H9 (cell line): ENCODE measurements at regions not wholly inside any gene's neighbourhood (a gene's known extent, or its start where the extent isn't known, plus 50 kb on each side); places are given as distances from the start of the nearest gene placed in this dataset.
A peak's percentile ranks its signal among the peaks of the same experiment; 100 is the strongest.

ENCODE experiments used
- DNase-seq: peaks from one replicate; pipeline ENCODE4 v3.0.0-alpha.2; 2017
- H2AFZ ChIP-seq: one replicate; pipeline ENCODE4 v1.6.1; 2013; ENCODE audit warnings: mild to moderate bottlenecking, low read length, control low read depth, moderate library complexity
- H2AK5ac ChIP-seq: 2 replicates; pipeline ENCODE4 v1.6.1; 2013; ENCODE audit warnings: low read length, control low read depth, mixed read lengths; ENCODE audit not compliant: insufficient read length
- H2BK120ac ChIP-seq: one replicate; pipeline ENCODE4 v1.6.1; 2013; ENCODE audit warnings: low read depth, mild to moderate bottlenecking, low read length, control low read depth, inconsistent platforms; ENCODE audit not compliant: poor library complexity, severe bottlenecking
- H2BK12ac ChIP-seq: 2 replicates; pipeline ENCODE4 v1.6.1; 2013; ENCODE audit warnings: low read length, control low read depth, mixed read lengths, low read depth; ENCODE audit not compliant: insufficient read length
- H2BK15ac ChIP-seq: 2 replicates; pipeline ENCODE4 v1.6.1; 2013; ENCODE audit warnings: low read depth, low read length, control low read depth
- H2BK20ac ChIP-seq: one replicate; pipeline ENCODE4 v1.6.1; 2013; ENCODE audit warnings: low read depth, mild to moderate bottlenecking, low read length, control low read depth, inconsistent platforms; ENCODE audit not compliant: poor library complexity, severe bottlenecking
- H2BK5ac ChIP-seq: 2 replicates; pipeline ENCODE4 v1.6.1; 2013; ENCODE audit warnings: low read length, control low read depth, mixed read lengths; ENCODE audit not compliant: insufficient read length
- H3K14ac ChIP-seq: 2 replicates; pipeline ENCODE4 v1.6.1; 2013; ENCODE audit warnings: low read length, control low read depth; ENCODE audit not compliant: insufficient read depth
- H3K18ac ChIP-seq: 2 replicates; pipeline ENCODE4 v1.6.1; 2013; ENCODE audit warnings: low read depth, mild to moderate bottlenecking, mixed read lengths, low read length, control low read depth; ENCODE audit not compliant: insufficient read length
- H3K23ac ChIP-seq: 2 replicates; pipeline ENCODE4 v1.6.1; 2013; ENCODE audit warnings: low read length, control low read depth, mixed read lengths, low read depth; ENCODE audit not compliant: insufficient read length
- H3K23me2 ChIP-seq: 2 replicates; pipeline ENCODE4 v1.6.1; 2013; ENCODE audit warnings: low read depth, mild to moderate bottlenecking, mixed read lengths, low read length, control low read depth; ENCODE audit not compliant: insufficient read length, poor library complexity, severe bottlenecking
- H3K27ac ChIP-seq: 2 replicates; pipeline ENCODE4 v1.5.1; 2013; ENCODE audit warnings: low read length, control low read depth, mixed read lengths, low read depth; ENCODE audit not compliant: insufficient read length
- H3K27me3 ChIP-seq: 2 replicates; pipeline ENCODE4 v1.6.1; 2013; ENCODE audit warnings: low read length, control low read depth, inconsistent platforms; ENCODE audit not compliant: insufficient read depth
- H3K4ac ChIP-seq: 2 replicates; pipeline ENCODE4 v1.6.1; 2013; ENCODE audit warnings: low read depth, mild to moderate bottlenecking, control low read depth, inconsistent platforms, low read length, moderate library complexity
- H3K4me1 ChIP-seq: 2 replicates; pipeline ENCODE4 v1.6.1; 2013; ENCODE audit warnings: low read length, control low read depth, inconsistent platforms; ENCODE audit not compliant: insufficient read depth
- H3K4me2 ChIP-seq: 2 replicates; pipeline ENCODE4 v1.6.1; 2013; ENCODE audit warnings: low read length, control low read depth, mixed read lengths; ENCODE audit not compliant: insufficient read length, insufficient read depth
- H3K56ac ChIP-seq: 2 replicates; pipeline ENCODE4 v1.6.1; 2013; ENCODE audit warnings: low read depth, mild to moderate bottlenecking, mixed read lengths, low read length, control low read depth; ENCODE audit not compliant: insufficient read length
- H3K79me1 ChIP-seq: 2 replicates; pipeline ENCODE4 v1.6.1; 2013; ENCODE audit warnings: low read depth, mild to moderate bottlenecking, moderate library complexity, low read length, control low read depth, inconsistent platforms; ENCODE audit not compliant: insufficient read depth, poor library complexity, severe bottlenecking
- H3K79me2 ChIP-seq: 2 replicates; pipeline ENCODE4 v1.6.1; 2013; ENCODE audit warnings: low read length, control low read depth, inconsistent platforms; ENCODE audit not compliant: insufficient read depth
- H3K9ac ChIP-seq: 2 replicates; pipeline ENCODE4 v1.6.1; 2013; ENCODE audit warnings: low read length, control low read depth, mixed read lengths; ENCODE audit not compliant: insufficient read length; ENCODE audit errors: extremely low read depth
- H3K9me3 ChIP-seq: one replicate; pipeline ENCODE4 v1.6.1; 2013; ENCODE audit warnings: low read depth, low read length, inconsistent platforms; ENCODE audit not compliant: control insufficient read depth
- H3T11ph ChIP-seq: one replicate; pipeline ENCODE4 v1.6.1; 2013; ENCODE audit warnings: mild to moderate bottlenecking, low read length, control low read depth, inconsistent platforms
- H4K20me1 ChIP-seq: one replicate; pipeline ENCODE4 v1.6.1; 2013; ENCODE audit not compliant: control insufficient read depth, insufficient read length, insufficient read depth
- H4K5ac ChIP-seq: 2 replicates; pipeline ENCODE4 v1.6.1; 2013; ENCODE audit warnings: low read depth, mild to moderate bottlenecking, mixed read lengths, low read length, control low read depth; ENCODE audit not compliant: insufficient read length
- H4K8ac ChIP-seq: replicated peaks from 2 replicates; pipeline ENCODE4 v1.6.1; 2013; ENCODE audit warnings: low read length, control low read depth, mixed read lengths, low read depth; ENCODE audit not compliant: insufficient read length
- H4K91ac ChIP-seq: 2 replicates; pipeline ENCODE4 v1.6.1; 2013; ENCODE audit warnings: low read depth, mild to moderate bottlenecking, moderate library complexity, mixed read lengths, low read length, control low read depth; ENCODE audit not compliant: insufficient read length
- H3K27ac Mint-ChIP-seq, 3 experiments: 2 replicates in 2 of 3; 3 replicates in 1 of 3; pipeline ENCODE4 v1.8.0; 2020 to 2021; ENCODE audit warnings: mixed read lengths in 3 of 3, mild to moderate bottlenecking in 1 of 3, moderate library complexity in 1 of 3
- H3K27me3 Mint-ChIP-seq: 2 replicates; pipeline ENCODE4 v1.8.0; 2021; ENCODE audit warnings: low read depth, mild to moderate bottlenecking, moderate library complexity, mixed read lengths
- H3K36me3 Mint-ChIP-seq, 3 experiments: 2 replicates in 2 of 3; 3 replicates in 1 of 3; pipeline ENCODE4 v1.8.0; 2020 to 2021; ENCODE audit warnings: low read depth in 3 of 3, mixed read lengths in 3 of 3; ENCODE audit not compliant: insufficient read depth in 1 of 3
- H3K4me1 Mint-ChIP-seq, 2 experiments: 2 replicates each; pipeline ENCODE4 v1.8.0; 2020; ENCODE audit warnings: mixed read lengths in 2 of 2
- H3K4me3 Mint-ChIP-seq, 2 experiments: 2 replicates in 1 of 2; 3 replicates in 1 of 2; pipeline ENCODE4 v1.8.0; 2020 to 2021; ENCODE audit warnings: mild to moderate bottlenecking in 2 of 2, mixed read lengths in 2 of 2, moderate library complexity in 1 of 2
- H3K9me3 Mint-ChIP-seq, 2 experiments: 2 replicates in 1 of 2; 3 replicates in 1 of 2; pipeline ENCODE4 v1.8.0; 2020; ENCODE audit warnings: mild to moderate bottlenecking in 2 of 2, mixed read lengths in 2 of 2, moderate library complexity in 1 of 2
- WGBS: extraction: QIAGEN DNeasy Blood & Tissue Kit; methylation state at CpG from one replicate; pipeline ENCODE4 v1.1.7; 2013; ENCODE audit warnings: missing lambda C conversion rate, low lambda C conversion rate, mixed read lengths; ENCODE audit not compliant: insufficient read length; ENCODE audit errors: extremely low coverage; 5-methylcytosine and 5-hydroxymethylcytosine counted together
- TF ChIP-seq, protein P1 (sequence below): fragments of 200-600 bp; sonication (generic); conservative IDR thresholded peaks from 3 replicates; pipeline ENCODE4 v1.8.0; 2021; ENCODE audit warnings: antibody characterized with exemption, mild to moderate bottlenecking

- Histone ChIP-seq H3T11ph (no peak overlapping the region), H2AFZ (no peak overlapping the region), H2AK5ac (no peak overlapping the region), H3K23me2 (no peaks in the 10 kb centered on the region), H4K91ac (no peak overlapping the region), H3K56ac (no peak overlapping the region), H2BK5ac (no peak overlapping the region), H3K18ac (no peak overlapping the region), H3K4me1 (no peaks in the 10 kb centered on the region), H3K27ac (no peak overlapping the region), H3K9me3 (no peaks in the 10 kb centered on the region), H3K14ac (no peak overlapping the region), H3K79me1 (no peaks in the 10 kb centered on the region), H3K4ac (no peak overlapping the region), H3K4me2 (no peak overlapping the region), H4K20me1 (no peaks in the 10 kb centered on the region), H3K79me2 (no peaks in the 10 kb centered on the region), H2BK15ac (no peak overlapping the region), H3K9ac (no peak overlapping the region), H4K8ac (no peak overlapping the region), H3K23ac (no peak overlapping the region), H4K5ac (no peak overlapping the region), H2BK12ac (no peak overlapping the region), H2BK20ac (no peak overlapping the region), H3K27me3 (no peaks in the 10 kb centered on the region), H2BK120ac (no peak overlapping the region)
- H3K4me1 Mint-ChIP-seq = no peaks in the 10 kb centered on the region
- no peak for DNase-seq
- no peaks in the 10 kb centered on the region; the same call in 1 of the 2 replicates for H3K27me3 Mint-ChIP-seq
- TF ChIP-seq, protein P1, sequence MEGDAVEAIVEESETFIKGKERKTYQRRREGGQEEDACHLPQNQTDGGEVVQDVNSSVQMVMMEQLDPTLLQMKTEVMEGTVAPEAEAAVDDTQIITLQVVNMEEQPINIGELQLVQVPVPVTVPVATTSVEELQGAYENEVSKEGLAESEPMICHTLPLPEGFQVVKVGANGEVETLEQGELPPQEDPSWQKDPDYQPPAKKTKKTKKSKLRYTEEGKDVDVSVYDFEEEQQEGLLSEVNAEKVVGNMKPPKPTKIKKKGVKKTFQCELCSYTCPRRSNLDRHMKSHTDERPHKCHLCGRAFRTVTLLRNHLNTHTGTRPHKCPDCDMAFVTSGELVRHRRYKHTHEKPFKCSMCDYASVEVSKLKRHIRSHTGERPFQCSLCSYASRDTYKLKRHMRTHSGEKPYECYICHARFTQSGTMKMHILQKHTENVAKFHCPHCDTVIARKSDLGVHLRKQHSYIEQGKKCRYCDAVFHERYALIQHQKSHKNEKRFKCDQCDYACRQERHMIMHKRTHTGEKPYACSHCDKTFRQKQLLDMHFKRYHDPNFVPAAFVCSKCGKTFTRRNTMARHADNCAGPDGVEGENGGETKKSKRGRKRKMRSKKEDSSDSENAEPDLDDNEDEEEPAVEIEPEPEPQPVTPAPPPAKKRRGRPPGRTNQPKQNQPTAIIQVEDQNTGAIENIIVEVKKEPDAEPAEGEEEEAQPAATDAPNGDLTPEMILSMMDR = no peak
- WGBS = no CpG with 5 or more reads among the region's 5 CpGs
- no peak overlapping the region for H3K4me3 Mint-ChIP-seq
- 0 out of 7 replicates have a peak overlapping the region, but pooled peaks of 1 of the 3 experiments have one; percentile 26 for H3K27ac Mint-ChIP-seq
- peaks cover 0 to 5% (median 0%) of the 10 kb centered on the region in 3 experiments; a peak in 2 of 7 replicates for H3K36me3 Mint-ChIP-seq
- peaks cover 4 to 5% of the 10 kb centered on the region in 2 experiments; a peak in 3 of 5 replicates for H3K9me3 Mint-ChIP-seq
These were observed 240.3 kb upstream of the NREP start for GRCh38 chr5:111997308-111997707.
